Aorta (tissue), 5 donors: ENCODE measurements at regions not wholly inside any gene's neighbourhood (a gene's known extent, or its start where the extent isn't known, plus 50 kb on each side); places are given as distances from the start of the nearest gene placed in this dataset.

ENCODE experiments used
- ATAC-seq: fragments of 200-7000 bp; cut with Tn5 transposase; one replicate; pipeline ENCODE4 v1.9.1; 2022; ENCODE audit warnings: moderate library complexity; ENCODE audit not compliant: low FRiP score
- DNase-seq, 2 donors: peaks; one replicate each; pipeline ENCODE4 v3.0.0-alpha.2; 2020
- H3K27ac ChIP-seq, 2 donors: one replicate each; pipeline ENCODE4 v1.5.1; 2013; ENCODE audit warnings: low read length in 2 of 2, mild to moderate bottlenecking in 2 of 2, moderate library complexity in 2 of 2, control low read depth in 1 of 2, inconsistent platforms in 1 of 2, low read depth in 1 of 2
- H3K27me3 ChIP-seq, 2 donors: one replicate each; pipeline ENCODE4 v1.6.1; 2013; ENCODE audit warnings: control low read depth in 1 of 2, low read length in 1 of 2, mild to moderate bottlenecking in 1 of 2, moderate library complexity in 1 of 2; ENCODE audit not compliant: insufficient read depth in 2 of 2, control insufficient read depth in 1 of 2
- H3K36me3 ChIP-seq, 2 donors: one replicate each; pipeline ENCODE4 v1.6.1; 2013; ENCODE audit warnings: control low read depth in 1 of 2, low read length in 1 of 2, mild to moderate bottlenecking in 1 of 2; ENCODE audit not compliant: insufficient read depth in 2 of 2, control insufficient read depth in 1 of 2
- H3K4me1 ChIP-seq, 2 donors: one replicate each; pipeline ENCODE4 v1.6.1; 2013; ENCODE audit warnings: low read length in 2 of 2, control low read depth in 1 of 2, mild to moderate bottlenecking in 1 of 2, moderate library complexity in 1 of 2; ENCODE audit not compliant: insufficient read depth in 2 of 2, control insufficient read depth in 1 of 2
- H3K4me3 ChIP-seq, 2 donors: one replicate each; pipeline ENCODE4 v1.5.1; 2013; ENCODE audit warnings: low read length in 2 of 2, control low read depth in 1 of 2, mild to moderate bottlenecking in 1 of 2
- H3K9me3 ChIP-seq: one replicate; pipeline ENCODE4 v1.6.1; 2013; ENCODE audit warnings: mild to moderate bottlenecking, low read length; ENCODE audit not compliant: control insufficient read depth
- WGBS, 2 donors: extraction: QIAGEN DNeasy Blood & Tissue Kit; methylation state at CpG; one replicate each; pipeline ENCODE4 v1.1.7; 2013; 5-methylcytosine and 5-hydroxymethylcytosine counted together
- intact Hi-C, 2 donors: fragments of 100-400 bp; cut with DNase I; formaldehyde crosslinking; loops; one replicate each; pipeline versions ENCODE4 v1.14.2 to v1.15.0; 2022
- donor health status: healthy with polysubstance abuse.
- donor health status: Bipolar disorder and iron deficiency.
- donor health status: DM: no; HTN: no; CAD: no.
- donor health status: DM: no; HTN: no; CAD: no.
- donor health status: DM: yes; HTN: yes; CAD: no.

DNA sequence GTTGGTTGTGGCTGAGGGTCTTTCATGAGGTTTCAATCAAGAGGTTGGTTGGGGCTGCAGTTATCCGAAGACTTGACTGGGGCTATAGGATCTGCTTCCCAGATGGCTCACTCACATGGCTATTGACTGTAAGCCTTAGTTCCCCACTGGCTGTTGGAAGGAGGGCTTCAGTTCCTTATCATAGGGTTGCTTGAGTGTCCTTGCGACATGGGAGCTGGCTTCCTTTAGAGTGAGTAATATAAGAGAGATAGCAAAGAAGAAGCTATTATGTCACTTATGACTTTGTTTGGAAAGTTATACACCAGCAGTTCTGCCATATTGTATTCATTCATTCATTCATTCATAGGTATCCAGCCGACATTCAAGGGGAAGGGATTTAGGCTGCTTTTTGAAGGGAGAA lies 121.4 kb upstream of the WSCD1 start:
- Histone ChIP-seq H3K27ac (no peak overlapping the region), H3K27me3 (no peaks in the 10 kb centered on the region), H3K9me3 (no peaks in the 10 kb centered on the region), H3K4me1 (no peaks in the 10 kb centered on the region), H3K36me3 (no peaks in the 10 kb centered on the region), H3K4me3 (no peak overlapping the region)
- intact Hi-C loops: no loop called here
- WGBS, 2 donors: 83 to 89% methylated on average over 3 of the region's 3 CpGs
- no peak for ATAC-seq
- DNase-seq: no peak

DNA sequence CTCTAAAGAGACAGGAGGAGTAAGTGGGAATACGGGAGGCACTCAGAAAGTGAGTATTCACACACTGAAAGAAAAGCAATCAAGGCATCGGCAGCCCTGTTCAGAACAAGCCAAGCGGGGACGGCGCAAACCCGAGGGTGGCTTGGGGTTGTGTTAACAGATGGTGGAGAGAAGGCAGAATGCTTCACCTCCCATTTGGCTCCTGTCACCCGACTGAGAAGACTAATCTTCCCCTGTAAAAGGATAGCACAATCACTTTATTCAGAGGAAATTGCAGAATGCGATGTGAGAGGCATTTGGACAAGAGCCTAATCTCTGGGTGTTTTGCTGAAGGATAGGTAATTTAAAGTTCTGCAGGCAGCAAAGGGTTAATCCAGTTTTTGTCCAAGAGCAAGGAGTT lies 119.3 kb upstream of the WSCD1 start:
- Histone ChIP-seq H3K27me3 (no peaks in the 10 kb centered on the region), H3K27ac (no peak overlapping the region), H3K36me3 (no peaks in the 10 kb centered on the region), H3K9me3 (peaks cover 4% of the 10 kb centered on the region), H3K4me1 (no peaks in the 10 kb centered on the region), H3K4me3 (no peak overlapping the region)
- intact Hi-C loops: no loop called here
- ATAC-seq (no peak), DNase-seq (no peak)
- 4 to 27% methylated on average over 8 of the region's 8 CpGs for WGBS, 2 donors

DNA sequence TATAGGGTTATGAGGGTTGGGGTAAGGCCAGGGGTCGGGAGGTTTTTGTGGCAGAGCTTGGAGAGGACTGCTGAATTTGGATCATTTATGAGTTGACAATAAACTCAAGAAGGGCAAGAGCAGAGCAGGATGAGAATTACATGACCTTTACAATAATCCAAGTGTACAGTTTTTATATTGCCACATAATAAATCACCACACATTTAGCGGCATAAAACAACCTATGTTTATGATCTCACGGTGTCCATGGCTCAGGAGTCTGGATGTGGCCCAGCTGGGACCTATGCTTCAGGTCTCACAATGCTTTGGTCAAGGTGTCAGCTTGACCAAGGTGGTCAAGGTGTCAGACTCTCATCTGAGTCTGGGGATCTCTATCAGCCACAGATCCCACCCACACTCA lies 118.3 kb upstream of the WSCD1 start:
- Histone ChIP-seq H3K36me3 (no peaks in the 10 kb centered on the region), H3K27me3 (no peaks in the 10 kb centered on the region), H3K27ac (no peak overlapping the region), H3K9me3 (peaks cover 7% of the 10 kb centered on the region), H3K4me3 (no peak overlapping the region), H3K4me1 (no peaks in the 10 kb centered on the region)
- intact Hi-C loops: no loop called here
- ATAC-seq: no peak
- no peak for DNase-seq
- 59 to 65% methylated on average over 3 of the region's 3 CpGs for WGBS, 2 donors

DNA sequence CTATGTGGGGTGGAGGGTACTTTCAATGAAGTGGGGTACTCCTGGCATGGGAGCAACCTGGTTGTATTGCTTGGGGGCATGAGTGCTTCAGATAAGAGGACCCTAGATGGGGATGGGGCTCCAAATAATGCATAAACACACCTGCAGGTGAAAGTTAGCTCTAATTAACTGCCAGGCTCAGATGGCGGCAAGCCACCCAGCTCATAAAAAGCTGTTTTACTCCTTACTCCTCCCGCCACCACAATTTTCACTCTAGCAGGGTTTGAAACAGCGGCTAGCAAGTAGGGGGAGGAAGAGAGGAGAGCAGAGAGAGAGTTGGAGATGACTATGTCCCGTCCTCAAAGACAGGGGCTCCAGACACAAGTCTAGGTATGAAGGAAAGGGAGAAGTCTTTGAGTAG lies 117.7 kb upstream of the WSCD1 start:
- ATAC-seq: no peak
- Histone ChIP-seq H3K4me1 (no peaks in the 10 kb centered on the region), H3K27ac (no peak overlapping the region), H3K9me3 (peaks cover 7% of the 10 kb centered on the region), H3K4me3 (no peak overlapping the region), H3K36me3 (no peaks in the 10 kb centered on the region), H3K27me3 (no peaks in the 10 kb centered on the region)
- DNase-seq: no peak
- intact Hi-C loops: no loop called here
- 75 to 79% methylated on average over 4 of the region's 4 CpGs for WGBS, 2 donors

DNA sequence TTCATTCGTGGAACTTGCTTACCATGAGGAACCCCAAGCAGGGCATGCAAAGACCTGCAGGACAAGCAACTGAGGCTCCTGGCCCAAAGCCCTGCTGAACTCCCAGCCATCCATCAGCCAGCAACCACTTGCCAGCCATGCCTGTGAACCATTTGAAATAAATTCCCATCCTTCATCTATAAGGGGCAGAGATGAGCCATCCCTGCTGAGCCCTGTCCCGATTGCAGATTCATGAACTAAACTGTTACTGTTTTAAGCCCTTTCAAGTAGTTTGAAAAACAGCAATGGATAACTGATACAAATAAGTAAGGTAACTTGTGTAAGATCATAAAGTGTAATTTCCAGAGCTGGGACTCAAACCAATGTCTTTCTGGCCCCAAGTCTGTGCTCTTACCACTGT lies 114.4 kb upstream of the WSCD1 start:
- 88 to 90% methylated on average over 2 of the region's 2 CpGs for WGBS, 2 donors

DNA sequence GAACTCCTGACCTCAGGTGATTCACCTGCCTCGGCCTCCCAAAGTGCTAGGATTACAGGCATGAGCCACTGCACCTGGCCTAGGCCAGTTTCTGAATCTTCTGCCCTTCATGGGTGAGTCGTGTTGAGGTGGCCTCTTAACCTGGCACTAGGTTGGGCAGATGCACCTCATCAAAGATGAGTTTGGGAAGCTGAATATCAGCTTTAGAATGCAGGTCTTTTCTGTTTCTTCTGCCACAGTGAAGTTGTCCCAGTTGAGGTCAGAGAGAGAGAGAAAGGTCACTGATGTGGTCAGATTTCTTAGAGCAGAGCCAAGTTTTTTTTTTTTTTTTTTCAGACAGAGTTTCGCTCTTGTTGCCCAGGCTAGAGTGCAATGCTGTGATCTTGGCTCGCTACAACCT lies 111.3 kb upstream of the WSCD1 start:
- Histone ChIP-seq H3K9me3 (peaks cover 10% of the 10 kb centered on the region), H3K36me3 (no peaks in the 10 kb centered on the region), H3K4me3 (no peak overlapping the region), H3K27me3 (no peaks in the 10 kb centered on the region), H3K27ac (no peak overlapping the region), H3K4me1 (no peaks in the 10 kb centered on the region)
- DNase-seq (no peak), ATAC-seq (no peak)
- 79 to 81% methylated on average over 4 of the region's 4 CpGs for WGBS, 2 donors
- intact Hi-C loops: no loop called here

More for the DNA sequence above, 114.4 kb upstream of the WSCD1 start:
- H3K27me3 ChIP-seq: no peaks in the 10 kb centered on the region
- H3K36me3 ChIP-seq: no peaks in the 10 kb centered on the region
- no peak overlapping the region for H3K4me3 ChIP-seq
- H3K27ac ChIP-seq: no peak overlapping the region
- ATAC-seq: no peak
- intact Hi-C loops: no loop called here
- no peak for DNase-seq
- peaks cover 7% of the 10 kb centered on the region for H3K9me3 ChIP-seq
- no peaks in the 10 kb centered on the region for H3K4me1 ChIP-seq

DNA sequence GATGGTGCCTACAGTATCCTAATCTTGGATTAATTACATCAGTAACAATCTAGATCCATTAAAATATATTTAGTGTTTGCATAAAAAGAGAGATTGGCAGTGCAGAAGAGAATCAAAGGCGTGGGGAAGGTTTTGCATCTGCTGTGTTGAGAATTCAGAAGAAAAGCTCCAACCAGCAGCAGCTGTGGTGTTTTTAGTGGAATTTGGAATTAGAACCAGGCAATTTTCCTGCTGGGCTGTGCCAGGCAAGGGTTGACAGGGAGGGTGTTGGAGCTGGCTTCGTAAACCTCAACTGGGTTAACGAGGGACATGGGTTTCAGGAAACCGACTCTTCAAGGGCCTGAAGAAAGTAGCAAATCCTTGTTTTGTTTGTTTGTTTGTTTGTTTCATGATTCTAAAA lies 107.8 kb upstream of the WSCD1 start:
- Histone ChIP-seq H3K9me3 (peaks cover 2% of the 10 kb centered on the region), H3K27me3 (no peaks in the 10 kb centered on the region), H3K4me1 (no peaks in the 10 kb centered on the region), H3K36me3 (no peaks in the 10 kb centered on the region), H3K27ac (no peak overlapping the region), H3K4me3 (no peak overlapping the region)
- no peak for DNase-seq
- intact Hi-C loops: no loop called here
- ATAC-seq: no peak
- 76 to 80% methylated on average over 4 of the region's 4 CpGs for WGBS, 2 donors

DNA sequence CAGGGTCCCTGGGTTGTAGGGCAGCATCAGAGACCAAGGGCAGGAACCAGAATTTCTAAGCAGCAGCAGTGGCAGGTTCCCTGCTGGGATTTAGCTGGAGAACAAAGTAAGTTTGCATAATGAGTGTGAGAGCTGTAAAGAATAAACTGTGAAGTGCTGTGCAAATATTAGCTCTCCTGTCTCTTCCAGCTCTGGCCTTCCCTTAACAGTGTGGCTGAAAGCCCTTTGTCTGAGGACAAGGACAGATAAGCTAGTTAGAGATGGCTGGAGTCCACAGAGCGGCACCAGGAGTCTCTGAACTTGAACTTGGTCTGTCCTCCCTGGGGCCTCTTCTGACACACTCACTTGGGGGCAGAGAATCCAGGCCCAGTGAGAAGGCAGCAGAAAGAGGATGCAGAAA lies 98.2 kb upstream of the WSCD1 start:
- no peak for DNase-seq
- 61 to 70% methylated on average over 1 of the region's 1 CpG for WGBS, 2 donors
- intact Hi-C loops: no loop called here

DNA sequence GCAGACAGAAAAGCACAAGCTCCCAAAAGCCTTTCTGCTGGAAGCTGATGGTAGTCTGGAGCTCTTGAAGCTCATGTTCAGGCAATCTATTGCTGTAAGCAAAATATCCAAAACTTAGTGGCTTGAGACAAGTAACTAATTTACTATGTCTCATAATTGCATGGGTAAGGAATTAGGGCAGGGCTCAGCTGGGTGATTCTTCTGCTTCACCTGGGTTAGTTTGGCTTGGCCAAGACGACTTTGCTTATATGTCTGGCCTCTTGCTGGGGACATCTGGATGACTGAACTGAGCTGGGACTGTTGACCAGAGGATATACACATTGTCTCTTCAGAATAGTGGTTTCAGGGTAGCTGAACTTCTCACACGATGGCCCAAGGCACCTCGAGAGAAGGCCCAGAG lies 96.8 kb upstream of the WSCD1 start:
- H3K4me3 ChIP-seq: no peak overlapping the region
- intact Hi-C loops: no loop called here
- ATAC-seq (no peak), DNase-seq (no peak)
- no peaks in the 10 kb centered on the region for H3K27me3 ChIP-seq
- peaks cover 9% of the 10 kb centered on the region for H3K9me3 ChIP-seq
- 67 to 69% methylated on average over 3 of the region's 3 CpGs for WGBS, 2 donors
- H3K27ac ChIP-seq: no peak overlapping the region
- H3K36me3 ChIP-seq: no peaks in the 10 kb centered on the region
- no peaks in the 10 kb centered on the region for H3K4me1 ChIP-seq

More for the DNA sequence above, 98.2 kb upstream of the WSCD1 start:
- Histone ChIP-seq H3K4me3 (no peak overlapping the region), H3K9me3 (peaks cover 9% of the 10 kb centered on the region), H3K27me3 (no peaks in the 10 kb centered on the region), H3K4me1 (no peaks in the 10 kb centered on the region), H3K36me3 (no peaks in the 10 kb centered on the region), H3K27ac (no peak overlapping the region)
- no peak for ATAC-seq
